ENCODE measurements at regions not wholly inside any gene's neighbourhood (a gene's known extent, or its start where the extent isn't known, plus 50 kb on each side); places are given as distances from the start of the nearest gene placed in this dataset.

DNA sequence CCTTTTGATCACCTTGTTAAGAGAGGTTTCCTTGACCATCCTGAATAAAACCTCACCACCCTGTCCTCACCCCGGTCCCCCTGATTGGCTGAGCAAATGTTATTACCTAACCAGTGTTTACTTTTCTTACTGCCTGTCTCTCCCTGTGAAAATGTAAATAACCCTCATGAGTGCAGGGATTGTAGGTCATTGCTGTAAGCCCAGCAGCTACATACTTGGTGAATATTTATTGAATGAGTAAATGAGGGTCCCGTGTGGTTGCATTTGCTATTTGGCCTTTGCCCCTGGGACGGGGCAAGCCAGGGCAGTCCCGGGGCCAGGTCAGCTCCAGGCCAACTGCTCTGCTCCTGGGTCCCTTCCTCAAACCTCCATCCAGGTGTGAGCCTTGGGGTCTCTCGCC lies 55.5 kb upstream of the CLCN4 start (continued):
- TF ChIP-seq, protein P1, sequence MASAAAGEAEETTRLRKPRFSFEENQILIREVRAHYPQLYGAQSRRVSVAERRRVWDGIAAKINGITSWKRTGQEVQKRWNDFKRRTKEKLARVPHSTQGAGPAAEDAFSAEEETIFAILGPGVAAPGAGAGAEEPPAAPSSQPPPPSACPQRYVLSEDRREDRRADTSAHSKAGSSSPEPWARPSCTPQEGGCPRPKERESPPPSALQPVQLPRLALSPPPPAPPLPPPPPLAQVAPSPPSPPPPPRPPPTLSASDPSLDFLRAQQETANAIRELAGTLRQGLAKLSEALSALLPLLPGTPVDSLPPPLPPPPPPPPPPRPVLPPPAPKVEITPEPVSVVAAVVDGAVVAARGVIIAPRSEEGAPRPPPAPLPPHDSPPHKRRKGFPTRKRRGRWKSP (CRISPR knock-in tag; IDR thresholded peaks at IDR 0.05): peak; percentile 49; the same call in 1 of the 2 replicates
- TF ChIP-seq, protein P2, sequence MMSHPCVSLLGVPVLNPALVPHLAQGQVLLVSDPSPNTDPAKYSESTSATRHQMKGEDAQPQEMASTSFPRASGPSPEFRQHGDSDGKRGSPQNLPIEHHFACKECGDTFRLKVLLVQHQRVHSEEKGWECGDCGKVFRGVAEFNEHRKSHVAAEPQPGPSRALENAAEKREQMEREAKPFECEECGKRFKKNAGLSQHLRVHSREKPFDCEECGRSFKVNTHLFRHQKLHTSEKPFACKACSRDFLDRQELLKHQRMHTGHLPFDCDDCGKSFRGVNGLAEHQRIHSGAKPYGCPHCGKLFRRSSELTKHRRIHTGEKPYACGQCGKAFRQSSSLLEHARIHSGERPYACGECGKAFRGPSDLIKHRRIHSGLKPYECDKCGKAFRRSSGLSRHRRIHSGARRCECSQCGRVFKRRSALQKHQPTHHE (CRISPR knock-in tag; IDR thresholded peaks at IDR 0.05; ENCODE audit: borderline replicate concordance): no peak
- peak; percentile 23; the same call in 1 of the 2 replicates for TF ChIP-seq GATA4 (IDR thresholded peaks at IDR 0.05; ENCODE audit: borderline replicate concordance, low read depth)
- TF ChIP-seq, protein P3, sequence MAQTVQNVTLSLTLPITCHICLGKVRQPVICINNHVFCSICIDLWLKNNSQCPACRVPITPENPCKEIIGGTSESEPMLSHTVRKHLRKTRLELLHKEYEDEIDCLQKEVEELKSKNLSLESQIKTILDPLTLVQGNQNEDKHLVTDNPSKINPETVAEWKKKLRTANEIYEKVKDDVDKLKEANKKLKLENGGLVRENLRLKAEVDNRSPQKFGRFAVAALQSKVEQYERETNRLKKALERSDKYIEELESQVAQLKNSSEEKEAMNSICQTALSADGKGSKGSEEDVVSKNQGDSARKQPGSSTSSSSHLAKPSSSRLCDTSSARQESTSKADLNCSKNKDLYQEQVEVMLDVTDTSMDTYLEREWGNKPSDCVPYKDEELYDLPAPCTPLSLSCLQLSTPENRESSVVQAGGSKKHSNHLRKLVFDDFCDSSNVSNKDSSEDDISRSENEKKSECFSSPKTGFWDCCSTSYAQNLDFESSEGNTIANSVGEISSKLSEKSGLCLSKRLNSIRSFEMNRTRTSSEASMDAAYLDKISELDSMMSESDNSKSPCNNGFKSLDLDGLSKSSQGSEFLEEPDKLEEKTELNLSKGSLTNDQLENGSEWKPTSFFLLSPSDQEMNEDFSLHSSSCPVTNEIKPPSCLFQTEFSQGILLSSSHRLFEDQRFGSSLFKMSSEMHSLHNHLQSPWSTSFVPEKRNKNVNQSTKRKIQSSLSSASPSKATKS (CRISPR knock-in tag; IDR thresholded peaks at IDR 0.05): no peak
- TF ChIP-seq ZNF33A (CRISPR knock-in tag; IDR thresholded peaks at IDR 0.05; ENCODE audit: borderline replicate concordance): no peak
- TF ChIP-seq ZNF468 (CRISPR knock-in tag; IDR thresholded peaks at IDR 0.05): no peak
- TF ChIP-seq ZNF207 (IDR thresholded peaks at IDR 0.05; ENCODE audit: borderline replicate concordance): no peak
- no peak for TF ChIP-seq ZNF709 (CRISPR knock-in tag; IDR thresholded peaks at IDR 0.05)
- peak; percentile 78 for TF ChIP-seq NFYC (CRISPR knock-in tag; IDR thresholded peaks at IDR 0.05)
- TF ChIP-seq ZNF329 (CRISPR knock-in tag; IDR thresholded peaks at IDR 0.05; ENCODE audit: low read depth): no peak
- TF ChIP-seq, protein P4, sequence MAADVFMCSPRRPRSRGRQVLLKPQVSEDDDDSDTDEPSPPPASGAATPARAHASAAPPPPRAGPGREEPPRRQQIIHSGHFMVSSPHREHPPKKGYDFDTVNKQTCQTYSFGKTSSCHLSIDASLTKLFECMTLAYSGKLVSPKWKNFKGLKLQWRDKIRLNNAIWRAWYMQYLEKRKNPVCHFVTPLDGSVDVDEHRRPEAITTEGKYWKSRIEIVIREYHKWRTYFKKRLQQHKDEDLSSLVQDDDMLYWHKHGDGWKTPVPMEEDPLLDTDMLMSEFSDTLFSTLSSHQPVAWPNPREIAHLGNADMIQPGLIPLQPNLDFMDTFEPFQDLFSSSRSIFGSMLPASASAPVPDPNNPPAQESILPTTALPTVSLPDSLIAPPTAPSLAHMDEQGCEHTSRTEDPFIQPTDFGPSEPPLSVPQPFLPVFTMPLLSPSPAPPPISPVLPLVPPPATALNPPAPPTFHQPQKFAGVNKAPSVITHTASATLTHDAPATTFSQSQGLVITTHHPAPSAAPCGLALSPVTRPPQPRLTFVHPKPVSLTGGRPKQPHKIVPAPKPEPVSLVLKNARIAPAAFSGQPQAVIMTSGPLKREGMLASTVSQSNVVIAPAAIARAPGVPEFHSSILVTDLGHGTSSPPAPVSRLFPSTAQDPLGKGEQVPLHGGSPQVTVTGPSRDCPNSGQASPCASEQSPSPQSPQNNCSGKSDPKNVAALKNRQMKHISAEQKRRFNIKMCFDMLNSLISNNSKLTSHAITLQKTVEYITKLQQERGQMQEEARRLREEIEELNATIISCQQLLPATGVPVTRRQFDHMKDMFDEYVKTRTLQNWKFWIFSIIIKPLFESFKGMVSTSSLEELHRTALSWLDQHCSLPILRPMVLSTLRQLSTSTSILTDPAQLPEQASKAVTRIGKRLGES (CRISPR knock-in tag; IDR thresholded peaks at IDR 0.05; ENCODE audit: borderline replicate concordance): no peak
- no peak for TF ChIP-seq ZSCAN29 (CRISPR knock-in tag; conservative IDR thresholded peaks at IDR 0.05)
- TF ChIP-seq KMT2B (CRISPR knock-in tag; IDR thresholded peaks at IDR 0.05): no peak
- TF ChIP-seq, protein P5, sequence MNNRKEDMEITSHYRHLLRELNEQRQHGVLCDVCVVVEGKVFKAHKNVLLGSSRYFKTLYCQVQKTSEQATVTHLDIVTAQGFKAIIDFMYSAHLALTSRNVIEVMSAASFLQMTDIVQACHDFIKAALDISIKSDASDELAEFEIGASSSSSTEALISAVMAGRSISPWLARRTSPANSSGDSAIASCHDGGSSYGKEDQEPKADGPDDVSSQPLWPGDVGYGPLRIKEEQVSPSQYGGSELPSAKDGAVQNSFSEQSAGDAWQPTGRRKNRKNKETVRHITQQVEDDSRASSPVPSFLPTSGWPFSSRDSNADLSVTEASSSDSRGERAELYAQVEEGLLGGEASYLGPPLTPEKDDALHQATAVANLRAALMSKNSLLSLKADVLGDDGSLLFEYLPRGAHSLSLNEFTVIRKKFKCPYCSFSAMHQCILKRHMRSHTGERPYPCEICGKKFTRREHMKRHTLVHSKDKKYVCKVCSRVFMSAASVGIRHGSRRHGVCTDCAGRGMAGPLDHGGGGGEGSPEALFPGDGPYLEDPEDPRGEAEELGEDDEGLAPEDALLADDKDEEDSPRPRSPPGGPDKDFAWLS (CRISPR knock-in tag; IDR thresholded peaks at IDR 0.05; ENCODE audit: borderline replicate concordance): no peak
- TF ChIP-seq ZNF619 (CRISPR knock-in tag; IDR thresholded peaks at IDR 0.05): no peak
- TF ChIP-seq TGIF2 (CRISPR knock-in tag; IDR thresholded peaks at IDR 0.05): no peak
- TF ChIP-seq ZKSCAN1 (IDR thresholded peaks at IDR 0.05; ENCODE audit: low read length): no peak
- no peak for TF ChIP-seq CCAR2 (optimal IDR thresholded peaks at IDR 0.05; ENCODE audit: low read depth, low read length)
- peak; percentile 77 for TF ChIP-seq HNF4A (CRISPR knock-in tag; IDR thresholded peaks at IDR 0.05)
- TF ChIP-seq ZIK1 (CRISPR knock-in tag; IDR thresholded peaks at IDR 0.05; ENCODE audit: borderline replicate concordance, low read depth): no peak
- no peak for TF ChIP-seq ZNF747 (CRISPR knock-in tag; IDR thresholded peaks at IDR 0.05; ENCODE audit: borderline replicate concordance)
- TF ChIP-seq MED13 (CRISPR knock-in tag; IDR thresholded peaks at IDR 0.05): no peak
- no peak for TF ChIP-seq SRSF1 (optimal IDR thresholded peaks at IDR 0.05; ENCODE audit: low read depth, low read length)
